Endodermal cell (in vitro differentiated cells): ENCODE measurements at regions not wholly inside any gene's neighbourhood (a gene's known extent, or its start where the extent isn't known, plus 50 kb on each side); places are given as distances from the start of the nearest gene placed in this dataset.

Experiments
- DNase-seq: peaks from one replicate; pipeline ENCODE4 v3.0.0-alpha.2; 2017
- H3K27ac ChIP-seq: 2 replicates; pipeline ENCODE4 v1.5.1; 2013; ENCODE audit warnings: mild to moderate bottlenecking, low read depth, low read length, moderate library complexity
- H3K27me3 ChIP-seq: 2 replicates; pipeline ENCODE4 v1.6.1; 2013; ENCODE audit warnings: mild to moderate bottlenecking, low read length, moderate library complexity; ENCODE audit not compliant: insufficient read depth, control insufficient read depth, poor library complexity, severe bottlenecking
- H3K36me3 ChIP-seq: 2 replicates; pipeline ENCODE4 v1.7.0; 2013; ENCODE audit warnings: mild to moderate bottlenecking, low read length, moderate library complexity; ENCODE audit not compliant: control insufficient read depth, insufficient read depth
- H3K4me1 ChIP-seq: one replicate; pipeline ENCODE4 v1.7.0; 2013; ENCODE audit warnings: low read length; ENCODE audit not compliant: control insufficient read depth, insufficient read depth
- H3K4me3 ChIP-seq: 2 replicates; pipeline ENCODE4 v1.5.1; 2013; ENCODE audit warnings: mild to moderate bottlenecking, low read length, moderate library complexity
- H3K9ac ChIP-seq: 2 replicates; pipeline ENCODE4 v1.6.1; 2013; ENCODE audit warnings: mild to moderate bottlenecking, low read length, moderate library complexity; ENCODE audit not compliant: poor library complexity, severe bottlenecking; ENCODE audit errors: extremely low read depth
- H3K9me3 ChIP-seq: 2 replicates; pipeline ENCODE4 v1.6.1; 2013; ENCODE audit warnings: mild to moderate bottlenecking, low read length, moderate library complexity; ENCODE audit not compliant: control insufficient read depth
- H3K27ac Mint-ChIP-seq: 2 replicates; pipeline ENCODE4 v1.8.0; 2020; ENCODE audit warnings: mixed read lengths
- H3K27me3 Mint-ChIP-seq: 2 replicates; pipeline ENCODE4 v1.8.0; 2021; ENCODE audit warnings: mild to moderate bottlenecking, mixed read lengths; ENCODE audit not compliant: insufficient read depth
- H3K36me3 Mint-ChIP-seq: 2 replicates; pipeline ENCODE4 v1.8.0; 2020; ENCODE audit warnings: low read depth, mixed read lengths
- H3K4me1 Mint-ChIP-seq: 2 replicates; pipeline ENCODE4 v1.8.0; 2020; ENCODE audit warnings: mixed read lengths
- H3K4me3 Mint-ChIP-seq: 2 replicates; pipeline ENCODE4 v1.8.0; 2020; ENCODE audit warnings: mild to moderate bottlenecking, moderate library complexity, mixed read lengths
- H3K9me3 Mint-ChIP-seq: 2 replicates; pipeline ENCODE4 v1.8.0; 2020; ENCODE audit warnings: mild to moderate bottlenecking, mixed read lengths
- CTCF ChIP-seq: fragments of 200-600 bp; sonication (generic); conservative IDR thresholded peaks from 2 replicates; pipeline ENCODE4 v1.5.0; 2021; ENCODE audit warnings: antibody characterized with exemption, mild to moderate bottlenecking
- WGBS, 2 experiments: methylation state at CpG; one replicate each; pipeline versions ENCODE4 v1.1.5 to v1.1.7; 2013; ENCODE audit warnings: missing lambda C conversion rate in 2 of 2, mixed read lengths in 1 of 2; ENCODE audit not compliant: insufficient coverage in 1 of 2, insufficient read length in 1 of 2; 5-methylcytosine and 5-hydroxymethylcytosine counted together

GRCh38 chr2:204279819-204280218, 265.5 kb upstream of the PARD3B start:
- Histone ChIP-seq H3K4me3 (no peak overlapping the region), H3K27me3 (peaks cover 31% of the 10 kb centered on the region), H3K4me1 (peaks cover 27% of the 10 kb centered on the region), H3K36me3 (no peaks in the 10 kb centered on the region), H3K9ac (no peak overlapping the region), H3K27ac (no peak overlapping the region), H3K9me3 (no peaks in the 10 kb centered on the region)
- peaks cover 63% of the 10 kb centered on the region for H3K27me3 Mint-ChIP-seq
- H3K27ac Mint-ChIP-seq: no peak overlapping the region
- TF ChIP-seq CTCF: no peak
- H3K9me3 Mint-ChIP-seq: no peaks in the 10 kb centered on the region
- H3K4me3 Mint-ChIP-seq: no peak overlapping the region
- DNase-seq: no peak
- peaks cover 52% of the 10 kb centered on the region for H3K4me1 Mint-ChIP-seq
- no peaks in the 10 kb centered on the region for H3K36me3 Mint-ChIP-seq
- WGBS, 2 experiments: 100% methylated on average over 1 of the region's 1 CpG; no CpG with 5 or more reads in 1 of the 2 experiments

GRCh38 chr2:204280262-204280668, 265.0 kb upstream of the PARD3B start:
- peaks cover 52% of the 10 kb centered on the region for H3K4me1 Mint-ChIP-seq
- H3K36me3 ChIP-seq: no peaks in the 10 kb centered on the region
- TF ChIP-seq CTCF: no peak
- no peaks in the 10 kb centered on the region for H3K9me3 ChIP-seq
- peak overlapping the region; percentile 9 for H3K9ac ChIP-seq
- H3K27me3 Mint-ChIP-seq: peaks cover 66% of the 10 kb centered on the region
- no peak for DNase-seq
- no peak overlapping the region for H3K4me3 Mint-ChIP-seq
- peaks cover 33% of the 10 kb centered on the region for H3K27me3 ChIP-seq
- H3K27ac ChIP-seq: no peak overlapping the region
- no peaks in the 10 kb centered on the region for H3K9me3 Mint-ChIP-seq
- H3K27ac Mint-ChIP-seq: no peak overlapping the region
- H3K36me3 Mint-ChIP-seq: no peaks in the 10 kb centered on the region
- peaks cover 27% of the 10 kb centered on the region for H3K4me1 ChIP-seq
- H3K4me3 ChIP-seq: no peak overlapping the region

- Histone ChIP-seq H3K4me1 (peaks cover 27% of the 10 kb centered on the region), H3K36me3 (no peaks in the 10 kb centered on the region), H3K4me3 (peak overlapping the region; percentile 37), H3K9me3 (no peaks in the 10 kb centered on the region), H3K27ac (no peak overlapping the region), H3K27me3 (peaks cover 36% of the 10 kb centered on the region), H3K9ac (no peak overlapping the region)
- WGBS, 2 experiments: 17 to 29% methylated on average over 1 to 3 of the region's 3 CpGs
- H3K4me3 Mint-ChIP-seq: no peak overlapping the region
- peak; percentile 46 for TF ChIP-seq CTCF
- H3K27ac Mint-ChIP-seq: no peak overlapping the region
- DNase-seq: peak; percentile 60
- peaks cover 58% of the 10 kb centered on the region for H3K27me3 Mint-ChIP-seq
- no peaks in the 10 kb centered on the region for H3K36me3 Mint-ChIP-seq
- no peaks in the 10 kb centered on the region for H3K9me3 Mint-ChIP-seq
- H3K4me1 Mint-ChIP-seq: peaks cover 51% of the 10 kb centered on the region
Observed at GRCh38 chr2:204282081-204282480, 263.2 kb upstream of the PARD3B start.
